H1 (cell line): ENCODE measurements at regions not wholly inside any gene's neighbourhood (a gene's known extent, or its start where the extent isn't known, plus 50 kb on each side); places are given as distances from the start of the nearest gene placed in this dataset.

ENCODE experiments used
- CTCF ChIA-PET: fragments of 300-600 bp; sonication (Branson Sonifier 250); formaldehyde crosslinking; loops from one replicate; lab custom pipeline; 2021; ENCODE audit not compliant: partially characterized antibody; lab: Charles Lee
- POLR2A ChIA-PET: fragments of 300-600 bp; sonication (Branson Sonifier 250); formaldehyde crosslinking; loops from one replicate; lab custom pipeline; 2021; ENCODE audit warnings: inconsistent platforms; ENCODE audit not compliant: partially characterized antibody; lab: Charles Lee
- DNase-seq, 2 experiments: peaks; one replicate each; pipeline versions ENCODE4 v3.0.0 to v3.0.0-alpha.2; 2010 to 2022; ENCODE audit warnings: low spot score in 2 of 2, low read depth in 1 of 2, mixed read lengths in 1 of 2
- FAIRE-seq: peaks from 2 replicates; lab custom pipeline; 2011; peaks lifted over from hg19 to GRCh38; lab: Jason Lieb, UNC
- H2AFZ ChIP-seq: 2 replicates; pipeline ENCODE4 v1.8.1; 2012; ENCODE audit warnings: low read length, inconsistent platforms
- H2AK5ac ChIP-seq: 2 replicates; pipeline ENCODE4 v1.6.1; 2013; ENCODE audit warnings: low read depth, low read length
- H2BK120ac ChIP-seq: replicated peaks from 2 replicates; pipeline ENCODE3; 2013; ENCODE audit warnings: low read depth, low read length, inconsistent platforms
- H2BK12ac ChIP-seq: 2 replicates; pipeline ENCODE4 v1.6.1; 2013; ENCODE audit warnings: low read depth, low read length
- H2BK15ac ChIP-seq: 2 replicates; pipeline ENCODE4 v1.6.1; 2013; ENCODE audit warnings: low read length
- H2BK20ac ChIP-seq: 2 replicates; pipeline ENCODE4 v1.6.1; 2013; ENCODE audit warnings: low read length
- H2BK5ac ChIP-seq: 2 replicates; pipeline ENCODE4 v1.6.1; 2013; ENCODE audit warnings: low read depth, low read length
- H3K14ac ChIP-seq: 2 replicates; pipeline ENCODE4 v1.6.1; 2013; ENCODE audit warnings: inconsistent platforms; ENCODE audit not compliant: insufficient read length
- H3K18ac ChIP-seq: 2 replicates; pipeline ENCODE4 v1.6.1; 2013; ENCODE audit warnings: low read length; ENCODE audit errors: extremely low read depth
- H3K23ac ChIP-seq: 2 replicates; pipeline ENCODE4 v1.6.1; 2013; ENCODE audit warnings: inconsistent platforms; ENCODE audit not compliant: insufficient read length
- H3K23me2 ChIP-seq: 2 replicates; pipeline ENCODE4 v1.6.1; 2013; ENCODE audit warnings: low read depth, low read length
- H3K27ac ChIP-seq: 2 replicates; pipeline ENCODE4 v1.6.1; 2011; ENCODE audit warnings: low read depth, low read length, inconsistent platforms
- H3K27me3 ChIP-seq, 4 experiments: replicated peaks in 1 of 4; 1 replicate in 1 of 4; 2 replicates in 3 of 4; pipeline versions ENCODE4 v1.6.1 to v1.8.1; 2011 to 2013; ENCODE audit warnings: low read length in 3 of 4, mild to moderate bottlenecking in 3 of 4, inconsistent platforms in 2 of 4, mixed read lengths in 2 of 4, moderate library complexity in 1 of 4; ENCODE audit not compliant: control insufficient read depth in 3 of 4, insufficient read depth in 3 of 4; ENCODE audit errors: extremely low read depth in 1 of 4
- H3K36me3 ChIP-seq, 4 experiments: 2 replicates each; pipeline versions ENCODE4 v1.6.1 to v1.8.1; 2011 to 2013; ENCODE audit warnings: mild to moderate bottlenecking in 4 of 4, low read length in 3 of 4, moderate library complexity in 2 of 4, control low read depth in 1 of 4, inconsistent platforms in 1 of 4; ENCODE audit not compliant: insufficient read depth in 4 of 4, control insufficient read depth in 2 of 4
- H3K4ac ChIP-seq: replicated peaks from 2 replicates; pipeline ENCODE3; 2013; ENCODE audit warnings: low read length, low read depth, mixed read lengths, inconsistent platforms; ENCODE audit not compliant: insufficient read length
- H3K4me1 ChIP-seq, 4 experiments: replicated peaks in 1 of 4; 1 replicate in 1 of 4; 2 replicates in 3 of 4; pipeline versions ENCODE4 v1.6.1 to v1.8.1; 2011 to 2013; ENCODE audit warnings: low read length in 3 of 4, inconsistent platforms in 2 of 4, mixed read lengths in 1 of 4; ENCODE audit not compliant: insufficient read depth in 4 of 4, control insufficient read depth in 3 of 4
- H3K4me2 ChIP-seq, 2 experiments: 2 replicates each; pipeline versions ENCODE4 v1.6.1 to v1.8.1; 2011 to 2013; ENCODE audit warnings: low read depth in 2 of 2, low read length in 2 of 2, control low read depth in 1 of 2, inconsistent platforms in 1 of 2, mild to moderate bottlenecking in 1 of 2; ENCODE audit not compliant: insufficient read depth in 1 of 2
- H3K4me3 ChIP-seq, 4 experiments: fragments of 200-600, 300-600 bp in 1 of 4; sonication (generic), shearing (Covaris generic), sonication (Bioruptor Twin) in 1 of 4; 2 replicates each; pipeline versions ENCODE4 v1.5.1 to v1.8.1; 2011 to 2016; ENCODE audit warnings: low read length in 4 of 4, low read depth in 3 of 4, control low read depth in 2 of 4, inconsistent platforms in 2 of 4, mild to moderate bottlenecking in 2 of 4, mixed read lengths in 1 of 4, moderate library complexity in 1 of 4; ENCODE audit not compliant: insufficient read depth in 2 of 4; ENCODE audit errors: extremely low read depth in 1 of 4
- H3K56ac ChIP-seq: replicated peaks from 2 replicates; pipeline ENCODE3; 2013; ENCODE audit warnings: low read depth, mild to moderate bottlenecking, mixed read lengths, low read length, inconsistent platforms; ENCODE audit not compliant: insufficient read length
- H3K79me1 ChIP-seq: 2 replicates; pipeline ENCODE4 v1.6.1; 2013; ENCODE audit warnings: low read depth, low read length, control low read depth
- H3K79me2 ChIP-seq, 2 experiments: 2 replicates each; pipeline versions ENCODE4 v1.6.1 to v1.8.1; 2012 to 2013; ENCODE audit warnings: low read length in 2 of 2, mild to moderate bottlenecking in 2 of 2, inconsistent platforms in 1 of 2; ENCODE audit not compliant: insufficient read depth in 2 of 2, control insufficient read depth in 1 of 2
- H3K9ac ChIP-seq, 4 experiments: replicated peaks in 1 of 4; 1 replicate in 1 of 4; 2 replicates in 3 of 4; pipeline versions ENCODE4 v1.6.1 to v1.8.1; 2011 to 2013; ENCODE audit warnings: low read depth in 3 of 4, low read length in 3 of 4, control low read depth in 2 of 4, mild to moderate bottlenecking in 2 of 4, moderate library complexity in 2 of 4, inconsistent platforms in 1 of 4; ENCODE audit errors: extremely low read depth in 1 of 4
- H3K9me3 ChIP-seq, 2 experiments: 2 replicates each; pipeline versions ENCODE4 v1.6.1 to v1.8.1; 2012 to 2013; ENCODE audit warnings: mild to moderate bottlenecking in 2 of 2, moderate library complexity in 2 of 2, control low read depth in 1 of 2, inconsistent platforms in 1 of 2, low read depth in 1 of 2, low read length in 1 of 2, mixed read lengths in 1 of 2; ENCODE audit not compliant: insufficient read depth in 2 of 2
- H4K20me1 ChIP-seq, 2 experiments: replicated peaks in 1 of 2; 2 replicates each; pipeline versions ENCODE3 to v1.8.1; 2011 to 2013; ENCODE audit warnings: inconsistent platforms in 2 of 2, low read length in 2 of 2, mild to moderate bottlenecking in 1 of 2; ENCODE audit not compliant: insufficient read depth in 2 of 2, control insufficient read depth in 1 of 2
- H4K5ac ChIP-seq: 2 replicates; pipeline ENCODE4 v1.6.1; 2013; ENCODE audit warnings: low read length, low read depth, mixed read lengths, inconsistent platforms; ENCODE audit not compliant: insufficient read length
- H4K8ac ChIP-seq: 2 replicates; pipeline ENCODE4 v1.8.0; 2013; ENCODE audit warnings: mild to moderate bottlenecking, moderate library complexity, low read length, inconsistent platforms; ENCODE audit not compliant: insufficient read depth; ENCODE audit errors: extremely low read depth
- H4K91ac ChIP-seq: replicated peaks from 2 replicates; pipeline ENCODE3; 2013; ENCODE audit warnings: low read length, mixed read lengths, inconsistent platforms; ENCODE audit not compliant: insufficient read length
- CBX5 ChIP-seq: fragments of 300-800, 300-1000 bp; sonication (generic); IDR thresholded peaks from 2 replicates; pipeline ENCODE4 v1.7.1; 2016; ENCODE audit warnings: antibody characterized with exemption, low read length, low read depth
- CTBP2 ChIP-seq: IDR thresholded peaks from 2 replicates; pipeline ENCODE4 v1.7.0; 2011; ENCODE audit warnings: borderline replicate concordance, mild to moderate bottlenecking, moderate library complexity, mixed read lengths, low read length; ENCODE audit not compliant: insufficient read depth, insufficient read length
- FOSL1 ChIP-seq: IDR thresholded peaks from 2 replicates; pipeline ENCODE4 v1.6.1; 2011; ENCODE audit warnings: mild to moderate bottlenecking, low read depth, low read length, moderate library complexity; ENCODE audit not compliant: insufficient read depth
- POU5F1 ChIP-seq: IDR thresholded peaks from 2 replicates; pipeline ENCODE4 v1.6.1; 2011; ENCODE audit warnings: low read depth, mild to moderate bottlenecking, low read length, moderate library complexity
- SAP30 ChIP-seq: fragments of 300-600 bp; sonication (generic); IDR thresholded peaks from 2 replicates; pipeline ENCODE4 v1.7.1; 2012; ENCODE audit warnings: low read length, moderate library complexity, mild to moderate bottlenecking, inconsistent platforms; ENCODE audit not compliant: insufficient read depth, insufficient replicate concordance
- TEAD4 ChIP-seq: IDR thresholded peaks from 2 replicates; pipeline ENCODE4 v1.6.1; 2012; ENCODE audit warnings: low read depth, low read length, inconsistent platforms, mixed read lengths
- WGBS, 2 experiments: shearing (Covaris generic) in 1 of 2; methylation state at CpG; one replicate each; pipeline versions ENCODE4 v1.1.6 to v1.1.7; 2013 to 2015; ENCODE audit warnings: low lambda C conversion rate in 2 of 2, mixed read lengths in 2 of 2, inconsistent platforms in 1 of 2, low coverage in 1 of 2, missing lambda C conversion rate in 1 of 2; ENCODE audit not compliant: insufficient replicate concordance in 2 of 2, insufficient coverage in 1 of 2, insufficient read length in 1 of 2; ENCODE audit errors: extremely low coverage in 1 of 2, missing lambda C conversion rate in 1 of 2; 5-methylcytosine and 5-hydroxymethylcytosine counted together

DNA sequence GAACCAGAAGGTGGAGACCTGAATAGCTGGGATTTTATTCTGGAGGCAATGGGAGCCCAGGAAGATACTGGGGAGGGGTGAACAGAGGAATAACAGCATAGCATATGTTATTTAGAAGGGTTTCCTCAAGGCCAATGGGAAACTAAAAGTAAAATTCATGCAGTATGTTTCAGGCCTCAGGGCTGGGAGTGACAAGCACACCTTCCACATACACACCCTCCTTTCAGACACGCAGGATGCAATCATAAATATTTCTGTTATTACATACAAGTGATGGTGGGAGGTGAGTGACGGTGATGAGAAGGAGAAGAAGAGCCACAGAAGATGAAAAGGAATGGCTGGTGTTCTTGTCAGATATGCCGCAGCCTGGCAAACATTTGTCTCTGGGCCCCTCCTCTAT lies 106.1 kb upstream of the FLRT2 start:
- 91% methylated on average over 3 of the region's 3 CpGs; no CpG with 5 or more reads in 1 of the 2 experiments for WGBS, 2 experiments

More for the DNA sequence above, 106.1 kb upstream of the FLRT2 start:
- no peak overlapping the region for H3K4me3 ChIP-seq
- H3K23ac ChIP-seq: no peak overlapping the region
- no peak overlapping the region for H2BK120ac ChIP-seq
- CTCF ChIA-PET: no interaction called here
- H2BK12ac ChIP-seq: no peak overlapping the region
- no peak overlapping the region for H3K4me2 ChIP-seq
- no peak overlapping the region for H2AFZ ChIP-seq
- DNase-seq (no peak), FAIRE-seq (no peak)
- no peak overlapping the region for H2AK5ac ChIP-seq
- POLR2A ChIA-PET: no interaction called here
- no peak overlapping the region for H4K5ac ChIP-seq
- H3K27me3 ChIP-seq: no peaks in the 10 kb centered on the region
- no peak overlapping the region for H3K4ac ChIP-seq
- H4K91ac ChIP-seq: no peak overlapping the region
- H3K27ac ChIP-seq: no peak overlapping the region
- H3K14ac ChIP-seq: no peak overlapping the region
- no peak overlapping the region for H3K18ac ChIP-seq
- no peak overlapping the region for H2BK5ac ChIP-seq
- H3K79me1 ChIP-seq: no peaks in the 10 kb centered on the region
- TF ChIP-seq FOSL1 (no peak), TEAD4 (no peak), SAP30 (no peak), CTBP2 (no peak), CBX5 (no peak), POU5F1 (no peak)
- no peaks in the 10 kb centered on the region for H3K4me1 ChIP-seq
- H4K20me1 ChIP-seq: no peaks in the 10 kb centered on the region
- no peaks in the 10 kb centered on the region for H3K79me2 ChIP-seq
- no peaks in the 10 kb centered on the region for H3K36me3 ChIP-seq
- no peak overlapping the region for H3K56ac ChIP-seq
- H4K8ac ChIP-seq: no peak overlapping the region
- H2BK15ac ChIP-seq: no peak overlapping the region
- no peaks in the 10 kb centered on the region for H3K23me2 ChIP-seq
- H2BK20ac ChIP-seq: no peak overlapping the region
- no peaks in the 10 kb centered on the region for H3K9me3 ChIP-seq
- H3K9ac ChIP-seq: no peak overlapping the region
